HG03103 (cell line): ENCODE measurements at regions not wholly inside any gene's neighbourhood (a gene's known extent, or its start where the extent isn't known, plus 50 kb on each side); places are given as distances from the start of the nearest gene placed in this dataset.

Experiments used
- ATAC-seq: cut with Tn5 transposase; IDR thresholded peaks from one replicate; pipeline ENCODE4 v1.9.1; 2021; ENCODE audit warnings: low read depth; ENCODE audit not compliant: unreplicated experiment

- ATAC-seq = no peak
Measured at GRCh38 chr20:6269168-6269873, 146.5 kb upstream of the FERMT1 start.

DNA sequence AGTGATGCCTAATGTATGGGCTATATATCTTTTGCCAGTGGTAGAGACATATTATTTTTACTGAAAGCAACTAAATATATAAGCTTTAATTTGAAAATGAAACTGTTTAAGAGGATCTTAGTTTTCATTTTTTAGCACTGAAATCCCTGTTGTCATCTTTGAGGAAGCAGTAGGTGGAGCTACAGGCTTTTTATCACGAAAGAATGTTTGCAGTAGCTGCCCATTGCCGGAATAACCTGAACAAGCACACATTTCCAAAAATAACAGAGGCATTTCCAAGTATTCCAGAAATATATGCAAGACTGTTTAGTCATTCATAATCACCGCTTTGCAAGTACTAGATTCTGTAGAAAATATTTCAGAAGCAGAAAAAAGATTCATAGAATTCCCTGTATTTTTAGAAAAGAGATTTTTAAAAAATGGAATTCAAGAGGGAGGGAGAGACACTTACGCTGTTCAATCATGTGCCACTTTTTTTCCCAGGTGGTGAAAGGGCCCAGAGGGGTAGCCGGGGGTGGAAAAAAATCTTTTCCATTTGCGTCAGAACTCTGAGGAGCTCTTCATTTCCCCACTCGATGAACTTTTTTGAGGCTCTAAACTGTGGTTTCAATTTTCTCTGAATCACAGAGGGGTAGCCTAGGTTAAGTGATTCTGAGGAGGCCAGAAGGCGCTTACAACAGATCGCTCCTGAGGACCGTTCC, 142.5 kb upstream of the FERMT1 start:
- ATAC-seq = no peak

DNA sequence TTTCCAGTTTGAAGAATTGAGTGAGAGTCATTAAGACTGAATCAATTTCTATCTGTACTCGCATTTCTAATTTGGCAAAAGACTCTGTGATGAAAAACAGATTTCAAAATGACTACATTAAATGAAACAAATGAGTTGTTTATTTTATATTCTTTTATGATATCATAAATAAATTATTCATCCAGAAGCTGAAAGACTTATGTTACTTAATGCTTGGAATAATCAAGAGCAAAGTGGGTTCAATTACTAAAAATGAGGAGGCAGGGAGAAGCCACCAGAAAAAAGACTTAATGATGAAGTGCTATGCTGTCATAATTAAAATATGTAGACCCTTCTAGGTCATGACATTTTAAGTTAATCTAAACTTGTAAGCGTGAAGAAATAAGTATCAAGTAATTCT, 130.6 kb upstream of the FERMT1 start:
- no peak for ATAC-seq

- no peak for ATAC-seq
Measured at GRCh38 chr20:6245436-6245835, 122.6 kb upstream of the FERMT1 start.

DNA sequence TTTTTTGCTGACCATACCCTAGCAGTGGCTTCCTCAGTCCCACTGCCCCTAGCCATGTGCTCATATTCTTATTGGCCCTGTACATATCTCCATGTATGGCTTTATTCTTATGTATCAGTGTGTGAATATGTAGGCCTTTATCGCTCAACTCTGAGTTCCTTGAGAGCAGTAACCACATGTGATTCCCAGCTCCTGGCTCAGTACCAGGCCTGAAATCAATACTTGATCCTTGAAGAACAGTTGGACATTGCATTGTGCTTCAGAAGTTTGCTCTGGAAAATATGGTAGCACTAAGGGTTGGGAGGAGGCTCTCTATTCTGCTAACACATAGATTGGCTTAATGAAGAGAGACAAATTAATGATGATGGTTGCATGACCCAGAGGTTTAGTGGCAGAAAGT, 118.8 kb upstream of the FERMT1 start:
- ATAC-seq = no peak

GRCh38 chr20:6240059-6240458, 117.2 kb upstream of the FERMT1 start:
- ATAC-seq = no peak

GRCh38 chr20:6238421-6238820, 115.6 kb upstream of the FERMT1 start:
- ATAC-seq = no peak

- ATAC-seq = no peak
Measured at GRCh38 chr20:6235510-6235909, 112.7 kb upstream of the FERMT1 start.

- no peak for ATAC-seq
Measured at GRCh38 chr20:6232436-6232835, 109.6 kb upstream of the FERMT1 start.

- no peak for ATAC-seq
Measured at GRCh38 chr20:6231556-6231955, 108.7 kb upstream of the FERMT1 start.

GRCh38 chr20:6228302-6228843, 105.5 kb upstream of the FERMT1 start:
- ATAC-seq = no peak

DNA sequence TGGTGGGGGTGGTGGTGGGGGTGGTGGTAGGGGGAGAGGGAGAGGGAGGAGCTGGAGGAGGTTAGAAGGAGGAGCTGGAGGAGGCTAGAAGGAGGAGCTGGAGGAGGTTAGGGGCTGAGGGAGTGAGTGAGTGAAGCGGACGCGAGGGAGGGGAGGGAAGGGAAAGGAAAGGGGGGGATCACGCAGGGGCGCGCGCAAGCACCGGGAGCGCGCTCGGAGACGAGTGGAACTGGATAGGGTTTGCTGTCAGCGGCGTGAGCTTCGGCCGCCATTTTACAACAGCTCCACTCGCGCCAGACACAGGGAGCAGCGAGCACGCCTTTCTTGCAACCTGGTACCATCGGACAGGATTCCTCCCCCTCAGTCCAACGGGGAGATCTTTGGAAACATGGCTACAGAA, 90.5 kb upstream of the FERMT1 start:
- no peak for ATAC-seq

- ATAC-seq = no peak
Measured at GRCh38 chr20:6212903-6213302, 90.1 kb upstream of the FERMT1 start.

- no peak for ATAC-seq
Measured at GRCh38 chr20:6209093-6209492, 86.3 kb upstream of the FERMT1 start.

- ATAC-seq = no peak
Measured at GRCh38 chr20:6200092-6200491, 77.3 kb upstream of the FERMT1 start.

- no peak for ATAC-seq
Measured at GRCh38 chr20:6185268-6185667, 62.4 kb upstream of the FERMT1 start.

DNA sequence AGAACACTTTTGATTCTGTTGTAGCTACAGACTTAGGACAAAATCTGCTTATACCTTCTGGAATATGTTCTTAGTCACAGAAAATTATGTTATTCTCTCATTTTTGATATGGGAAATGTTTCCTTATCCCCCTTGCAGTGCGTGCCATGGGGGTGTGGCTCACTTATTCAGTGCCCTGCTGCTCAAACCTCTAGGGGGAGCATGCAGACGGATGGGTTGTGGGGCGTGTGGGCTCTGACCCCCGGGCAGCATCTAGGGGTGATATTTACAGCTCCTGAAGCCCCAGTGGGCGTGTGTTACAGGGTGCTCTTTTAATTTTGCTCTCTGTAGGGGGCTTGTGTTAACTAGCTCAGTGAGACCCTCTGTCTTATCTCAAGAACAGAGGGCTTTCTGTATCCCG, 61.3 kb upstream of the FERMT1 start:
- ATAC-seq = no peak

DNA sequence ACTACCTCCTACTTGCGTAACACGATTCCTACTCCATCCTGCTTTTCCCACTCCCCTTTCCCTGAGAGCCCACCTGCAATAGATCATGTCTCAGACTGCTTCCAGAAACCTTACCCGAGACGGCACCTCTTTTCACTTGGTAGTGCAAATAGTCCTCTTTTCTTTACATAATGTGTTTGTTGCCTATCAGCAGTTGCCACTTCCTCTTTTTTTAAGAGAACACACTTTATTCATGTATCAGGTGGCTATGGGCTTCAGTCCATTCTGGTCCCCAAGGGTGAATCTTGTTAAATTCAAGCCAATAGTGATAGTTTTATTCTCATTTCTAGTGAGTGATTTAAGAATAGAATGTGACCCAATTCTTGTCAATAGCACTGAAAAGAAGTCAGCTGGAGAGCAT, 57.7 kb upstream of the FERMT1 start:
- ATAC-seq = no peak

DNA sequence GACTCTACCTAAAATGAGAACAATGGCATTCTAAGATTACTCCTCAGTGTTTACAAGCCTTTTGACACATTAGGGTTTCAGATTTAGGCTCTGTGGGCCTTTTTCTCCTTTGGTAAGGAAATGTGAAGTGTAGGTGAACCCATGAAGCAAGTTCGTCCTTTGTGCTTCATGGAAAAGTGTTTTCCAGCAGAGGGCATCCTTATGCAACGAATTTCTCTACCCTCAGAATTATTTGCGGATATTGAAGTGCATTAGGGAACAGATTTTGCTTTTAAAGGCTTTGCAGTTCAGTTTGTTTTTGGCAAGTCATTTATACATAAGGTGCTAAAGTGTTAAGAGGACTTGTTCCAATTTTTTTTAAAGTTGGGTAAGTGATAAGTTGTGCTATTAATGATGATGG, 55.7 kb upstream of the FERMT1 start:
- no peak for ATAC-seq

- ATAC-seq = no peak
Measured at GRCh38 chr20:6173481-6173880, 50.7 kb upstream of the FERMT1 start.
